Activated CD4-positive, alpha-beta T cell treated with anti-CD3 and anti-CD28 coated beads, Interleukin-2, amount 50 U/mL, for 48 hours (primary cell): ENCODE measurements at regions not wholly inside any gene's neighbourhood (a gene's known extent, or its start where the extent isn't known, plus 50 kb on each side); places are given as distances from the start of the nearest gene placed in this dataset.

Source experiments
- DNase-seq, 2 experiments: peaks; one replicate each; pipeline ENCODE4 v3.0.0-alpha.2; 2020

DNA sequence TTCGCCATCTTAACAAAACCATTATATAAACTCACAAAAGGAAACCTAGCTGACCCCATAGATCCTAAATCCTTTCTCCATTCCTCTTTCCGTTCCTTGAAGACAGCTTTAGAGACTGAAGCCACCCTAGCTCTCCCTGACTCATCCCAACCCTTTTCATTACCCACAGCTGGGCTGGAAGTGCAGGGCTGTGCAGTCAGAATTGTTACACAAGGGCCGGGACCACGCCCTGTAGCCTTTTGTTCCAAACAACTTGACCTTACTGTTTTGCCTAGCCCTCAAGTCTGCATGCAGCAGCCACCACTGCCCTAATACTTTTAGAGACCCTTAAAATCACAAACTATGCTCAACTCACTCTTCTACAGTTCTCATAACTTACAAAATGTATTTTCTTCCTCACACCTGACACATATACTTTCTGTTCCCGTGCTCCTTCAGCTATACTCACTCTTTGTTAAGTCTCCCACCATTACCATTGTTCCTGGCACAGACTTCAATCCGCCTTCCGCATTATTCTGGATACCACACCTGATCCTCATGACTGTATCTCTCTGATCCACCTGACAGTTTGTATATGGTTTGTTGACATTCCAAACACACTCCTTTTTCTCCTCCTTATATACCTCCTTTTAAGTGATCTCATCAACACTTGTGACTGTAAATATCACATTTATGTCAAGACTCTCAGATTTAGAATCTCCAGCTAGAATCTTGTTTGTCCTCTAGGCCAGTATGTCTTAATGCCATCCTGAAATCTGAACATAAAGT lies 208.7 kb downstream of the KITLG start:
- DNase-seq, result no peak

DNA sequence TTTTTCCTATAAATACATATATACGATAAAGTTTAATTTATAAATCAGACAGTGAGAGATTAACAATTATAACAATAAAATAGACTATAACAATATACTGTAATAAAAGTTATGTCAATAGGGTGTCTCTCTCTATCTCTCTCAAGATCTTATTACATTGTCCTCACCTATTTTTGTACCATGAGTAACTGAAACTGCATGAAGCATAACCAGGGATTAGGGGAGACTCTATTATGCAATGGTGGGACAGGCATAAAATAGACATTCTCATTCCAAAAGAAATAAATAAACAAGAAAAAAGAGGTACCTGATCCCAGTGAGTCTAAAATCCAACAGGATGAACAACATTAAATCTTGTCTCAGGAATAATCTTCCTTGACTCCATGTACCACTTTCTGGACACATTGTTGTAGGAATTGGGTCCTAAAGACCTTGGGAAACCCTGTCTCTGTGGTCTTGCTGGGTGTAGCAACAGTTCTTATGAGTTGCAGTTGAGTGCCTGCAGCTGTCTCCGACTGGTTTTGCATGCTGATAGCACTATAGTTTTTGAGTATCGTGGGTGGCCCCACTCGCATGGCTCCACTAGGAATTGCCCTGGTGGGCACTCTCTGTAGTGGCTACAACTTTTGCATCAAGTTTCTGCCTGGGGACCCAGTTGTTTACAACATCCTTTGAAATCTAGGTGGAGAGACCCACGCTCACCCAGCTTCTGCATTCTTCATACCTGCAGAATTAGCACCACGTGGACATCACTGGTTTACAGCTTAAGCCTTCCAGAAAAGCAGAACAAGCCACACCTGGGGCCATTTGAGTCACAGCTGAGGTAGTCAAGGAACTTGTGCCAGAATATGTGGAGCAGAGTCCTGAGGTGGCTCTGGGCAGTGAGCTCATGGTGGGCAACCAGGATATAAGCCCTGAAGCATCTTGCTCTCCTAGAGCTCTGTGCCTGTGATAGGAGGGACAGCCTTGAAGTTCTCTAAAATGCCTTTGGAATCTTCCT lies 204.7 kb downstream of the KITLG start:
- DNase-seq, result no peak

DNA sequence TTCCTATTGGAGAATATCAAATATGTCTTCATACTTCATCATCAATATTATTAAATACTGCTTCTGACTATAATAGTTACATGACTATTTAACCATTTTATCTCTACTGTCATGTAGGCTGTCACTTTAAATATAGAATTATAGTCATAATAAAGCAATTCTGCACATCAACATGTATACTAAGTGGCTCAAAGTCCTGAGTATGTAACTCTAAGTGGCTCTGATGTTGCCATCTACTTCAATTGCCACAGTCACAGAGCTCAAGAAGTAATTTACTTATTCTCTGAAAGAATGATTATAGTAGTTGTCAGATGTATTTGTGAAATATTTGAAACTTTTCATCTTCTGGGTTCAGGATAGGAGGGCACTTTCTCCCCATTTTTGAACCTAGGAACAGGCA lies 202.3 kb downstream of the KITLG start:
- DNase-seq, result no peak

DNA sequence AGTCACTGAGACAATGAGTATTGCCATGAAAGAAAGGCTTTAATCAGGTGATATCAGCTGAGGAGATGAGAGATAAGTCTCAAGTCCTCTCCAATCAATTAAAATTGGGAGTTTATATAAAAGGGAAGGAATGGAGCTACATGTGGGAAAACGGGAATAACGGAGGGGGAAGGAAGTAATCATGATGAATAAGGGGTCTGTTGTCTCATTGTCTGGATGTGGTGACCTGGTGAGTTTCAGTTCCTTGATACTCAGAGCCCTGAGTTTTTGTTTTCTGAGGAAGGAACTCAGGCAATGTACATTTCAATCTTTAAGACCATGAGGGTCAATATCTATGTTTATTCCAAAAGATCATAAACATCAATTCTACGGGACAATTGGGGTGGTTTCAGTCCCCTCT lies 198.8 kb downstream of the KITLG start:
- no peak for DNase-seq

- DNase-seq, result no peak
These were observed 196.9 kb downstream of the KITLG start for GRCh38 chr12:88383405-88383804.

GRCh38 chr12:88388566-88389540 lies 191.4 kb downstream of the KITLG start:
- no peak for DNase-seq

GRCh38 chr12:88390811-88391210 lies 189.5 kb downstream of the KITLG start:
- DNase-seq, result no peak

DNA sequence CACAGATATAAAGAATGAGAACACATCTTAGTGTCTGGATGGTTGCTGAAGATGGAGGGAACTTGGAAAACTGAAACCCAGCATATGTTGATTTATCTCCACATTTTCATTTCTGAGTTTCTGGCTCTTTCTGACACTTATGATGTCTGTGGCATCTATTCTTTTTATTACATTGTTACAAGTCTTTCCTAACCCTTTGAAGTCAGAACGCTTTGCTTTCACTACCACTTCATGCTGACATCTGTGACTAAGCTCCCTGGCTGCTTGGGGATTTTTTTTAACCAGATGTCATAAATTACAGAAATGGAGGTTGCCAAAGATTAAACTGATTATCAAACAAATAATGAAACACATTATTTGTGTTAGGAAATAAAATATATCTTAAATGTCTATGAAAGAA lies 188.7 kb downstream of the KITLG start:
- no peak for DNase-seq

- DNase-seq, result no peak
These were observed 187.1 kb downstream of the KITLG start for GRCh38 chr12:88393017-88393767.

- DNase-seq, result no peak
These were observed 182.2 kb downstream of the KITLG start for GRCh38 chr12:88398031-88398430.

DNA sequence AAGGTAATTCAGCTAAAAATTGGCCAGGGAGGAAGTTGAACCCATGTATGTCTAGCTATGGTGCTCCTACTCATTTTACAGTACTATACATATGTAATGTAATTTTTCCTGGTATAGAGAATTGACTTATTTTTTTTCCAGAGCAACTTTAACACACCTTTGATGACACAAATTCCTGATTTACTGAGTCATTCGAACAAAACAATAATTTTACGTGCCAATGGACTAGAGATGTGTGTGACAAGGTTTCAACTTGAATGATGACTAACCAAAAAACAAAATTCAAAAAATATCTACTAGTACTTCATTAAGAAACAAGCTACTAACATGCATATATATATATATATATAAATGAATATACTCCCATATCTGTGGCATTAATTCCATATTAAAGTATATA lies 180.5 kb downstream of the KITLG start:
- DNase-seq, result no peak

DNA sequence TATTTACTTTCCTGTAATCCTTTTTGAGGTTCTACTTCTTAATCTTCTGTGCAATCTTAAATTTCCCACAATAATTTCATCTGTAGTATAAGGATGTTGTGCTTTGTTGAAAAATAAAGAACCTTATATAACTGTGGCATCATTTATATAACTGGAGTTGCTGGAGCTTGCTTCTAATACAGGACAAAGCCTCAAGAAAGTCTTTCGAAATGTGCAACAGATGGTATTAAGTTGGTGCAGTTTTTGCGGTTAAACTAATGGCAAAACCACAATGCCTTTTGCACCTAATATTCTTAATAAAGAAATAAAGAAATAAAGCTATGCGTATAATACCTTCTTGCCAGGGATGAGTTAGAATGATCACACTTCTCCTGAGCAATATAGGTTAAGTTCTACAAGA lies 180.0 kb downstream of the KITLG start:
- DNase-seq, result no peak

DNA sequence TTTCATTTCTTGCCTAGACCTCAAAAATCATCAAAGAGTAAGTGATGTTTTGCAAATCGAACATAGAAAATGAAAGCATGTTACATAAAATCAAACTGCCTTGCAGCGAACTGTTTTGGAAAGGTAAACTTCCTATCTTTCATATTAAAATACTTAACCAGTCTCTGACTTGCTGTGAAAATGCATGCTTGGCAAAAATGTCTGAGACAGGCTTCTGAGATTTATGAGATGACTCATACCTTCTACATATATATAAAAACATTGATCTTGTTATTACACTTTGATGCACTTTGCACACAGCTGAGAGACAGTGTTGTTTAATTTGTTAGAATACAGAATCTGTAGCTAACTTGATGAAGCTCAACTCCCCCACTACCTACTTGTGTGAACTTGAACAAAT lies 179.1 kb downstream of the KITLG start:
- no peak for DNase-seq

DNA sequence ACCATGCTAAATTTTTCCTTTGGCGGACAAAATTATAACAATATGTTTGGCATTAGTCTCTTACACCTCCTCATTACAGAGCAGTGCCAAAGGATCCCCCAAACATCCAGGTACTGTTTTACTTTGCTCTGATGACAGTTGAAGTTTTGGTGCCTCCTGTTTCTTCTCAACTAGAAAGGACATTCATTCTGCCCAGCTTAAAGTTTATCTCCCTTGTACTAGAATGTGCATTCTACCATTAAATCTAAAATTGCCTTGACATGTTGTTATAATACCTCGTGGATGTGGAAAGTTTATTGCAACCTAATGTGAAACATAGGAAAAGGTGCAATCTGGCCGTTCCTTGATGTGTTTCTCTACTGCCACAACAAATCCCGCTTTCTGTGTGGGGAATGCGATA lies 173.4 kb downstream of the KITLG start:
- no peak for DNase-seq

DNA sequence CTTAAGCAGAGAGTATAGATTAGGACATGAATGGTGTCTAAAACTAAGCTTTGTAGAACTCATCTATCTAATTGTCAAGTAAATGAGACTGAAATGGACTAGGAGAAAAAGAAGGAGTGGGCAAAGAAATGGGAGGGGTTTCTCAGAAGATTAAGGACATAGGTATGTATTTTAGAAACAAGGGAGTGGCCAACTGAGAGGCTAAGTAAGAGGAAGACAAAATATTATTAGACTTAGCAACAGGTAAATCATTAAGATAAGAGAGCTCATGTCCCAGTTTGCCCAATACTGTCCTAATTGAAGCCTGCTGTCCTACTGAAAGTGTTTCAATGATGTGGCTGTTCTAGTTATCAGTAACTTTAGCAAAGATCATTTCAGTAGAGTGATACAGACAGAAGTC lies 171.4 kb downstream of the KITLG start:
- DNase-seq, result no peak

DNA sequence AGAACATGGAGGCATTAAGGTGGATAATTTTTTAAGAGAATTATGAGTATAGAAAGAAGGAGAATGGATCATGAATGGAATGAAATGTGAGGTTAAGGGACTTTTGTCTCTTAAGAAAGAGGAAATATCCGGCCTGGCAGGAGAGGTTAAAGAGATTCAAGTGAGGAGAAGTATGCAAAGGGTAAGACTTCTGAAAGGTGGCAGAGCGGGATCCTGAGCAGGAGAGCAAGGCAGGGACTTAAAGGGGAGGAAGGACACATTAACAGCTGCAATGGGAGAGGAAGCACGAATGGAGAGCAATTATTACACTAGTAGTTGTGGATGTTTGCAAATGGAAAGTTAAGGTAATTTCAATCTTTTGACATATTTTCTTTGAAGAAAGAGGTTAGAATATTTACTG lies 171.0 kb downstream of the KITLG start:
- DNase-seq, result no peak

GRCh38 chr12:88411689-88412088 lies 168.6 kb downstream of the KITLG start:
- no peak for DNase-seq

DNA sequence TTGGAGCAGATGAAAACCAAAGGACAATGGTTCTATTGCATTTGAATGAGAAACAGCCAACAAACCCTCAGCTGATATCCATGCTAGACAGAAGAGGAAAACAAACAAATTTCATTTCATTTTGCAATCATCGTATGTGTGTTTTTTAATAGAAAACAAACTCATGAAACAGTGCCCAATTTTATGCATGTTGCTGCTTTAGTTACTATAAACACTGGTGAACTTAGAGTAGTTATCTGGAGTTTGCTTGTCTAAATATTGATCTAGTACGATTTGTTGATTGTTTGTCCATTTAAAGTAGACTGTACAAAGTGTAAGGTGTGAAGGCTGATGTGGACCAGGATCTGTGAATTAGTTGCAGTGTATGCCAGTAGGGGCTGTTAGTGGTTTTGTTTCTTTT lies 166.6 kb downstream of the KITLG start:
- no peak for DNase-seq

- DNase-seq, result no peak
These were observed 164.1 kb downstream of the KITLG start for GRCh38 chr12:88416155-88416554.

DNA sequence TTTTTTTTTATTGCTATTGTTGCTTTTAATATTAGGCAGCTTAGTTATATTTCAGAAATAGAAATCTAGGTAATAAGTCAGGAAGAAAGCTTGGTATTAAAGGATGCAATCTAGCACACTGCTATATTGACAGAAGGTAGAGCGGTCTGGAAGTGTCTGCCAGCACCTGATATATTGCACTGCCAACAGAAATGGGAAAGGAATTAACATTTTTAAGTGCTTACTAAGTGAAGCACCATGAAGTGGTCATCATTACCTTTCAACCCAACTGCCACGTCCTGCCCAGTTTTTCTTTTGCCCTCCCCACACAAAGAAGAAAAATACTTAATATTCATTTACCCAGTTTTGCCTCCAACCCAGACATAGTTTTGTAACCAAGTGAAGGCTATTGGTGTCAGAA lies 163.5 kb downstream of the KITLG start:
- DNase-seq, result no peak

- no peak for DNase-seq
These were observed 162.7 kb downstream of the KITLG start for GRCh38 chr12:88417531-88417930.

- DNase-seq, result no peak
These were observed 161.3 kb downstream of the KITLG start for GRCh38 chr12:88418856-88419497.
